Mesothelial cell of epicardium (in vitro differentiated cells): ENCODE measurements at regions not wholly inside any gene's neighbourhood (a gene's known extent, or its start where the extent isn't known, plus 50 kb on each side); places are given as distances from the start of the nearest gene placed in this dataset.

Experiments used
- DNase-seq, 2 experiments: peaks; one replicate each; pipeline ENCODE4 v3.0.0; 2021; ENCODE audit warnings: low spot score in 2 of 2; ENCODE audit not compliant: unreplicated experiment in 2 of 2
- H3K27ac Mint-ChIP-seq: 2 replicates; pipeline ENCODE4 v1.8.0; 2021; ENCODE audit warnings: mixed read lengths
- H3K27me3 Mint-ChIP-seq: 2 replicates; pipeline ENCODE4 v1.8.0; 2021; ENCODE audit warnings: low read depth, mixed read lengths
- H3K36me3 Mint-ChIP-seq: 2 replicates; pipeline ENCODE4 v1.8.0; 2021; ENCODE audit warnings: mixed read lengths
- H3K4me1 Mint-ChIP-seq: 2 replicates; pipeline ENCODE4 v1.8.0; 2021; ENCODE audit warnings: mixed read lengths
- H3K4me3 Mint-ChIP-seq: 2 replicates; pipeline ENCODE4 v1.8.0; 2021; ENCODE audit warnings: mild to moderate bottlenecking, moderate library complexity, mixed read lengths
- H3K9me3 Mint-ChIP-seq: 2 replicates; pipeline ENCODE4 v1.8.0; 2021; ENCODE audit warnings: mixed read lengths
- TF ChIP-seq, protein P1 (sequence below): fragments of 200-600 bp; sonication (generic); IDR thresholded peaks from one replicate; pipeline ENCODE4 v1.5.0; 2021; ENCODE audit warnings: antibody characterized with exemption; ENCODE audit not compliant: unreplicated experiment

DNA sequence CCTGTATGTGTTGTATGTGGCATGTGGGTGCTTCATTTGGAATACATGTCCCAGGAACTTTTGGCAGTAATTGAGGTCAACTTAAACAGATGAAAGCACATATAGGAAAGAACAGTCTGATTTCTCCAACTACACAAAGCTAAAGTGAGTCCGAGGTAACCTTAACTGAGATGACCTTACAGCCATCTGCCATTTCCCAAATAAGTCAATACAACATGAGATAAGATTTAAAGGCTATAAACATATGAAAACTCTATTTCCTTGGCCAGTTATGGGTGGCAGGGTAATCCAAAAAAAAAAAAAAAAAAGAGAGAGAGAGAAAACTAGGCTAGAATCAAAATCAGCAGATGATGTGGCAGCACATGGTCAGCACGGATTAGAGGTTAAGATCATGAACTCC, 1068.3 kb downstream of the KHDRBS2 start:
- H3K4me3 Mint-ChIP-seq = no peak overlapping the region
- H3K9me3 Mint-ChIP-seq = peaks cover 54% of the 10 kb centered on the region
- no peak overlapping the region for H3K27ac Mint-ChIP-seq
- no peaks in the 10 kb centered on the region for H3K27me3 Mint-ChIP-seq
- TF ChIP-seq, protein P1, sequence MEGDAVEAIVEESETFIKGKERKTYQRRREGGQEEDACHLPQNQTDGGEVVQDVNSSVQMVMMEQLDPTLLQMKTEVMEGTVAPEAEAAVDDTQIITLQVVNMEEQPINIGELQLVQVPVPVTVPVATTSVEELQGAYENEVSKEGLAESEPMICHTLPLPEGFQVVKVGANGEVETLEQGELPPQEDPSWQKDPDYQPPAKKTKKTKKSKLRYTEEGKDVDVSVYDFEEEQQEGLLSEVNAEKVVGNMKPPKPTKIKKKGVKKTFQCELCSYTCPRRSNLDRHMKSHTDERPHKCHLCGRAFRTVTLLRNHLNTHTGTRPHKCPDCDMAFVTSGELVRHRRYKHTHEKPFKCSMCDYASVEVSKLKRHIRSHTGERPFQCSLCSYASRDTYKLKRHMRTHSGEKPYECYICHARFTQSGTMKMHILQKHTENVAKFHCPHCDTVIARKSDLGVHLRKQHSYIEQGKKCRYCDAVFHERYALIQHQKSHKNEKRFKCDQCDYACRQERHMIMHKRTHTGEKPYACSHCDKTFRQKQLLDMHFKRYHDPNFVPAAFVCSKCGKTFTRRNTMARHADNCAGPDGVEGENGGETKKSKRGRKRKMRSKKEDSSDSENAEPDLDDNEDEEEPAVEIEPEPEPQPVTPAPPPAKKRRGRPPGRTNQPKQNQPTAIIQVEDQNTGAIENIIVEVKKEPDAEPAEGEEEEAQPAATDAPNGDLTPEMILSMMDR = no peak
- no peaks in the 10 kb centered on the region for H3K36me3 Mint-ChIP-seq
- no peaks in the 10 kb centered on the region for H3K4me1 Mint-ChIP-seq
- DNase-seq = no peak

DNA sequence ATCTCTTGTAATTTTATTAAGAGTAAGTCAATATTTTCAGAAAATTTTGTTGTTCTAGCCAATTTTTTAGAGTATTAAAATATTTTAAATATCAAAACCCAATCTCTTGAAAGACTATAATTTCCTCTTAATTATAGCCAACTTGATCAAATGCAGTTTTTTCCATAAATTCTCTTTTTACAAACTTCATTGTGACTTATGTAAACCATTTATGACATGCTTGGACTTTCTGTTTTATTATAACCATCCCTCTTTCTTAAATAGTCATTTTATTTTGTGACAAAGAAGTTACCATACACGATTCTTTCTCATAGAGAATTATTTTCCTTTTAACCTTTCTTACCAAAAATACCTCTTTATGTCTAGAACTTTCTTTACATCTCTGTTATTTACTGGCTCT, 1075.5 kb downstream of the KHDRBS2 start:
- no peak overlapping the region for H3K27ac Mint-ChIP-seq
- H3K36me3 Mint-ChIP-seq = no peaks in the 10 kb centered on the region
- no peaks in the 10 kb centered on the region for H3K27me3 Mint-ChIP-seq
- H3K9me3 Mint-ChIP-seq = peaks cover 35% of the 10 kb centered on the region
- no peak for DNase-seq
- H3K4me3 Mint-ChIP-seq = no peak overlapping the region
- TF ChIP-seq, protein P1 = no peak
- H3K4me1 Mint-ChIP-seq = no peaks in the 10 kb centered on the region

DNA sequence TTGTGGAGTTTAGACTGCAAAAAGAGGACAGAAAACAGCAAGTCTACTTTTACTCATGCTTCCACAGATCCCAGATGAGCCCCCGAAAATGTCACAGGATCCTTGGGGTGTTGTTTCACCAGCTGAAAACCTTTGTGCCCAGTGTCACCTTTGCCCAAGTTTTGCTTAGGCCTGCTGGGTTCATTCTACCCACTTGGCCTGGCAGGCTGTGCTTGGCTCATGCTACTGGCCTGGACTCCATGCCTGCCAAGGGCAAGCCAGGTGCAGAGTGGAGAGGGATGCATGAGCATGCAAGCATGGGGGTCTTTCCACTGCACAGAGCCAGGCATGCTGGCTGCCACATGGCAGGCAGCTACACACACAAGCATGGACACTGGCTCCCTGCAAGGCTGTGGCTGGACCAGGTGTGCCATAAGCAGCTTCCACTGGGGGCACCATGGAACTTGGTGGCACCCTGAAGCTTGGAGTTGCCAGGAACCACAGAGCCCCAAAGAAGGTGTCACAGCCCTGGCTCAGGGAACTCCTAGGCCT, 1082.0 kb downstream of the KHDRBS2 start:
- H3K27me3 Mint-ChIP-seq = no peaks in the 10 kb centered on the region
- no peaks in the 10 kb centered on the region for H3K4me1 Mint-ChIP-seq
- H3K4me3 Mint-ChIP-seq = no peak overlapping the region
- peaks cover 41% of the 10 kb centered on the region for H3K9me3 Mint-ChIP-seq
- DNase-seq = no peak
- TF ChIP-seq, protein P1 = no peak
- H3K27ac Mint-ChIP-seq = no peak overlapping the region
- H3K36me3 Mint-ChIP-seq = no peaks in the 10 kb centered on the region

DNA sequence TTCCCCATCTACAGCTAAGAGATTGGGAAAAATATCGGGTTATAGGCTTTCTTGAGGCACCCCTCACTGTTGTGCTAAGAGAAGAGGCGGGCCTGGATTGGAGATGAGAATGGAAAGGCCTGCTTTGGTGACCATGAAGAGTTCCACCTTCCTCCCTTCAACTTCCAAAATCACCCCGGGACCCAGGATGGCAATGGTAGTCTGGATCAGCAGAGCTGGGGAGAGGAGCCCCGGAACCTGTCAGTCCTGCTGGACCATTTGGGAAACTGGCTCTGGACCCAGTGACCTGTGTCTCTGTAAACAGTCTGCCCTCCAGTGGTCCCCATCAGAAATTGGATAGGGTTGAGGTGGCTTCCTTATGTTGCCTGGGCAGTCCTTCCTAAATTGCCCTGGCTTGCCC, 1085.6 kb downstream of the KHDRBS2 start:
- H3K9me3 Mint-ChIP-seq = peaks cover 53% of the 10 kb centered on the region
- TF ChIP-seq, protein P1 = no peak
- H3K27me3 Mint-ChIP-seq = no peaks in the 10 kb centered on the region
- H3K4me1 Mint-ChIP-seq = no peaks in the 10 kb centered on the region
- no peaks in the 10 kb centered on the region for H3K36me3 Mint-ChIP-seq
- DNase-seq = no peak
- no peak overlapping the region for H3K4me3 Mint-ChIP-seq
- no peak overlapping the region for H3K27ac Mint-ChIP-seq

- H3K4me3 Mint-ChIP-seq = no peak overlapping the region
- peaks cover 50% of the 10 kb centered on the region for H3K9me3 Mint-ChIP-seq
- no peak overlapping the region for H3K27ac Mint-ChIP-seq
- no peak for DNase-seq
- no peaks in the 10 kb centered on the region for H3K27me3 Mint-ChIP-seq
- TF ChIP-seq, protein P1 = no peak
- no peaks in the 10 kb centered on the region for H3K36me3 Mint-ChIP-seq
- H3K4me1 Mint-ChIP-seq = no peaks in the 10 kb centered on the region
These were observed 1092.3 kb downstream of the KHDRBS2 start for GRCh38 chr6:61193771-61194170.

- TF ChIP-seq, protein P1 = no peak
- Mint-ChIP-seq H3K4me3 (no peak overlapping the region), H3K4me1 (no peaks in the 10 kb centered on the region), H3K9me3 (peaks cover 52% of the 10 kb centered on the region), H3K36me3 (no peaks in the 10 kb centered on the region), H3K27ac (no peak overlapping the region), H3K27me3 (no peaks in the 10 kb centered on the region)
- no peak for DNase-seq
These were observed 1093.4 kb downstream of the KHDRBS2 start for GRCh38 chr6:61192610-61193009.
